ENCODE measurements at regions not wholly inside any gene's neighbourhood (a gene's known extent, or its start where the extent isn't known, plus 50 kb on each side); places are given as distances from the start of the nearest gene placed in this dataset.

- ATAC-seq = no peak
- intact Hi-C loops (cut with DNase I) = no loop called here
These were observed 803.3 kb upstream of the CELF4 start for GRCh38 chr18:38368886-38369285.

GRCh38 chr18:38368246-38368645 is 802.6 kb upstream of the CELF4 start:
- TF ChIP-seq CTCF (IDR thresholded peaks at IDR 0.05) (no peak), POLR2A (IDR thresholded peaks at IDR 0.05) (no peak)
- ATAC-seq (no peak), DNase-seq (no peak)
- Histone ChIP-seq H3K4me1 (no peaks in the 10 kb centered on the region), H3K4me3 (no peak overlapping the region), H3K36me3 (no peaks in the 10 kb centered on the region), H3K27me3 (no peaks in the 10 kb centered on the region), H3K27ac (no peak overlapping the region), H3K9me3 (no peaks in the 10 kb centered on the region)
- intact Hi-C loops (cut with DNase I) = no loop called here
- WGBS (ENCODE audit: insufficient coverage, low coverage, low lambda C conversion rate, missing lambda C conversion rate) = 80% methylated on average over 1 of the region's 2 CpGs

More at GRCh38 chr18:38368886-38369285, 803.3 kb upstream of the CELF4 start:
- Histone ChIP-seq H3K4me3 (no peak overlapping the region), H3K27me3 (no peaks in the 10 kb centered on the region), H3K36me3 (no peaks in the 10 kb centered on the region), H3K4me1 (no peaks in the 10 kb centered on the region), H3K9me3 (no peaks in the 10 kb centered on the region), H3K27ac (no peak overlapping the region)
- TF ChIP-seq POLR2A (IDR thresholded peaks at IDR 0.05) (no peak), CTCF (IDR thresholded peaks at IDR 0.05) (no peak)
- DNase-seq = no peak

- Histone ChIP-seq H3K27me3 (no peaks in the 10 kb centered on the region), H3K4me3 (no peak overlapping the region), H3K27ac (no peak overlapping the region), H3K4me1 (no peaks in the 10 kb centered on the region), H3K36me3 (no peaks in the 10 kb centered on the region), H3K9me3 (no peaks in the 10 kb centered on the region)
- DNase-seq (no peak), ATAC-seq (no peak)
- 33% methylated on average over 1 of the region's 1 CpG for WGBS (ENCODE audit: insufficient coverage, low coverage, low lambda C conversion rate, missing lambda C conversion rate)
- TF ChIP-seq CTCF (IDR thresholded peaks at IDR 0.05) (no peak), POLR2A (IDR thresholded peaks at IDR 0.05) (no peak)
- intact Hi-C loops (cut with DNase I) = no loop called here
These were observed 801.9 kb upstream of the CELF4 start for GRCh38 chr18:38367473-38367872.

GRCh38 chr18:38362286-38362792 is 796.7 kb upstream of the CELF4 start:
- ATAC-seq (no peak), DNase-seq (no peak)
- 67% methylated on average over 2 of the region's 2 CpGs for WGBS (ENCODE audit: insufficient coverage, low coverage, low lambda C conversion rate, missing lambda C conversion rate)
- no peaks in the 10 kb centered on the region for H3K9me3 ChIP-seq
- no peak for TF ChIP-seq CTCF (IDR thresholded peaks at IDR 0.05)
- H3K4me1 ChIP-seq = no peaks in the 10 kb centered on the region
- H3K27me3 ChIP-seq = no peaks in the 10 kb centered on the region
- no peaks in the 10 kb centered on the region for H3K36me3 ChIP-seq
- no peak overlapping the region for H3K4me3 ChIP-seq
- intact Hi-C loops (cut with DNase I) = no loop called here
- no peak overlapping the region for H3K27ac ChIP-seq
